ENCODE measurements at regions not wholly inside any gene's neighbourhood (a gene's known extent, or its start where the extent isn't known, plus 50 kb on each side); places are given as distances from the start of the nearest gene placed in this dataset.

GRCh38 chr22:47586946-47587345, 824.5 kb downstream of the TBC1D22A start:
- TF ChIP-seq CTCF (IDR thresholded peaks at IDR 0.05; ENCODE audit: insufficient read depth, low read length, poor library complexity, severe bottlenecking) (no peak), EZH2phosphoT487 (conservative IDR thresholded peaks at IDR 0.05; ENCODE audit: low read length) (no peak)
